Tibial nerve (tissue), 4 donors: ENCODE measurements at regions not wholly inside any gene's neighbourhood (a gene's known extent, or its start where the extent isn't known, plus 50 kb on each side); places are given as distances from the start of the nearest gene placed in this dataset.

Experiments
- DNase-seq, 2 donors: peaks; one replicate each; pipeline ENCODE4 v3.0.0-alpha.2; 2019; ENCODE audit warnings: low spot score in 2 of 2
- H3K27ac ChIP-seq, 4 donors: fragments of 200-600 bp; sonication (generic) in 3 of 4; one replicate each; pipeline ENCODE4 v1.5.1; 2017 to 2019; ENCODE audit warnings: mild to moderate bottlenecking in 1 of 4
- H3K27me3 ChIP-seq, 2 donors: fragments of 200-600 bp; sonication (generic) in 1 of 2; one replicate each; pipeline versions ENCODE4 v1.5.1 to v1.6.0; 2017 to 2019
- H3K36me3 ChIP-seq, 3 donors: fragments of 200-600 bp; sonication (generic); one replicate each; pipeline ENCODE4 v1.5.1; 2018 to 2019
- H3K4me1 ChIP-seq, 4 donors: fragments of 200-600 bp; sonication (generic) in 3 of 4; one replicate each; pipeline ENCODE4 v1.5.1; 2017 to 2019
- H3K4me3 ChIP-seq, 4 donors: fragments of 200-600 bp; sonication (generic) in 3 of 4; one replicate each; pipeline ENCODE4 v1.5.1; 2017 to 2019; ENCODE audit warnings: mild to moderate bottlenecking in 1 of 4, moderate library complexity in 1 of 4
- H3K9me3 ChIP-seq, 4 donors: fragments of 200-600 bp; sonication (generic) in 3 of 4; one replicate each; pipeline ENCODE4 v1.5.1; 2017 to 2019
- CTCF ChIP-seq, 5 experiments: fragments of 200-600 bp in 3 of 5; fragments of 450-650 bp in 2 of 5; sonication (generic) in 3 of 5; IDR thresholded peaks; one replicate each; pipeline ENCODE4 v1.5.1; 2016 to 2019; ENCODE audit warnings: antibody characterized with exemption in 5 of 5, mild to moderate bottlenecking in 3 of 5, moderate library complexity in 2 of 5
- EP300 ChIP-seq, 2 donors: sonication (generic); formaldehyde crosslinking; IDR thresholded peaks; one replicate each; pipeline ENCODE4 v1.6.1; 2017; ENCODE audit warnings: antibody characterized with exemption in 2 of 2, mild to moderate bottlenecking in 1 of 2
- POLR2A ChIP-seq, 2 donors: fragments of 450-650 bp; IDR thresholded peaks; one replicate each; pipeline ENCODE4 v1.6.1; 2017; ENCODE audit warnings: antibody characterized with exemption in 2 of 2, mild to moderate bottlenecking in 2 of 2, moderate library complexity in 2 of 2
- WGBS, 2 donors: methylation state at CpG; one replicate each; pipeline ENCODE4 v1.1.5; 2018; 5-methylcytosine and 5-hydroxymethylcytosine counted together

- no peak overlapping the region for H3K27ac ChIP-seq
These were observed 64.2 kb upstream of the IL6 start for GRCh38 chr7:22662556-22663356.

GRCh38 chr7:22662036-22662435 lies 65.0 kb upstream of the IL6 start:
- DNase-seq: no peak
- no peak overlapping the region for H3K27ac ChIP-seq
- no peaks in the 10 kb centered on the region for H3K36me3 ChIP-seq
- no peaks in the 10 kb centered on the region for H3K27me3 ChIP-seq
- no peak for TF ChIP-seq CTCF (IDR thresholded peaks at IDR 0.05)
- no peak for TF ChIP-seq POLR2A (IDR thresholded peaks at IDR 0.05)
- no peak for TF ChIP-seq EP300 (IDR thresholded peaks at IDR 0.05)
- H3K4me3 ChIP-seq: no peak overlapping the region
- H3K4me1 ChIP-seq: no peaks in the 10 kb centered on the region
- H3K9me3 ChIP-seq: no peaks in the 10 kb centered on the region

More at GRCh38 chr7:22662556-22663356, 64.2 kb upstream of the IL6 start:
- H3K4me1 ChIP-seq: no peaks in the 10 kb centered on the region
- H3K4me3 ChIP-seq: no peak overlapping the region
- no peaks in the 10 kb centered on the region for H3K9me3 ChIP-seq
- no peaks in the 10 kb centered on the region for H3K36me3 ChIP-seq
- DNase-seq: no peak
- 74% methylated on average over 3 of the region's 3 CpGs for WGBS, 2 donors
- no peaks in the 10 kb centered on the region for H3K27me3 ChIP-seq
- TF ChIP-seq EP300 (IDR thresholded peaks at IDR 0.05): no peak
- no peak for TF ChIP-seq POLR2A (IDR thresholded peaks at IDR 0.05)
- TF ChIP-seq CTCF (IDR thresholded peaks at IDR 0.05): no peak

GRCh38 chr7:22660732-22661131 lies 66.3 kb upstream of the IL6 start:
- no peak for TF ChIP-seq POLR2A (IDR thresholded peaks at IDR 0.05)
- no peak for TF ChIP-seq CTCF (IDR thresholded peaks at IDR 0.05)
- no peak for TF ChIP-seq EP300 (IDR thresholded peaks at IDR 0.05)
- H3K4me1 ChIP-seq: no peaks in the 10 kb centered on the region
- no peaks in the 10 kb centered on the region for H3K27me3 ChIP-seq
- H3K36me3 ChIP-seq: no peaks in the 10 kb centered on the region
- 71 to 81% methylated on average over 3 of the region's 3 CpGs for WGBS, 2 donors
- H3K4me3 ChIP-seq: no peak overlapping the region
- no peaks in the 10 kb centered on the region for H3K9me3 ChIP-seq
- no peak overlapping the region for H3K27ac ChIP-seq
- no peak for DNase-seq

- H3K27ac ChIP-seq: no peak overlapping the region
- H3K36me3 ChIP-seq: no peaks in the 10 kb centered on the region
- no peak for DNase-seq
- no peak overlapping the region for H3K4me3 ChIP-seq
- no peaks in the 10 kb centered on the region for H3K9me3 ChIP-seq
- no peaks in the 10 kb centered on the region for H3K4me1 ChIP-seq
- H3K27me3 ChIP-seq: no peaks in the 10 kb centered on the region
- WGBS, 2 donors: 89 to 96% methylated on average over 1 of the region's 1 CpG
- TF ChIP-seq POLR2A (IDR thresholded peaks at IDR 0.05) (no peak), CTCF (IDR thresholded peaks at IDR 0.05) (no peak), EP300 (IDR thresholded peaks at IDR 0.05) (no peak)
These were observed 66.7 kb upstream of the IL6 start for GRCh38 chr7:22660293-22660692.

- no peaks in the 10 kb centered on the region for H3K9me3 ChIP-seq
- no peak overlapping the region for H3K27ac ChIP-seq
- whole genome bisulfite sequencing, 2 donors: 75 to 81% methylated on average over 6 of the region's 6 CpGs
- DNase-seq: no peak
- H3K4me1 ChIP-seq: peaks cover 0 to 2% (median 0%) of the 10 kb centered on the region in 4 donors
- no peak overlapping the region for H3K4me3 ChIP-seq
- TF ChIP-seq EP300 (IDR thresholded peaks at IDR 0.05): no peak
- TF ChIP-seq POLR2A (IDR thresholded peaks at IDR 0.05): no peak
- TF ChIP-seq CTCF (IDR thresholded peaks at IDR 0.05): no peak
- H3K27me3 ChIP-seq: no peaks in the 10 kb centered on the region
- no peaks in the 10 kb centered on the region for H3K36me3 ChIP-seq
These were observed 67.3 kb upstream of the IL6 start for GRCh38 chr7:22659741-22660140.
